Right lung (tissue), 2 donors: ENCODE measurements at regions not wholly inside any gene's neighbourhood (a gene's known extent, or its start where the extent isn't known, plus 50 kb on each side); places are given as distances from the start of the nearest gene placed in this dataset.
A peak's percentile ranks its signal among the peaks of the same experiment; 100 is the strongest.

Experiments used
- DNase-seq, 2 donors: peaks; one replicate each; pipeline ENCODE4 v3.0.0-alpha.2; 2013

- DNase-seq: no peak
These were observed 89.4 kb downstream of the FOXB1 start for GRCh38 chr15:60093273-60094067.

GRCh38 chr15:60095711-60096110 is 91.6 kb downstream of the FOXB1 start:
- no peak for DNase-seq

DNA sequence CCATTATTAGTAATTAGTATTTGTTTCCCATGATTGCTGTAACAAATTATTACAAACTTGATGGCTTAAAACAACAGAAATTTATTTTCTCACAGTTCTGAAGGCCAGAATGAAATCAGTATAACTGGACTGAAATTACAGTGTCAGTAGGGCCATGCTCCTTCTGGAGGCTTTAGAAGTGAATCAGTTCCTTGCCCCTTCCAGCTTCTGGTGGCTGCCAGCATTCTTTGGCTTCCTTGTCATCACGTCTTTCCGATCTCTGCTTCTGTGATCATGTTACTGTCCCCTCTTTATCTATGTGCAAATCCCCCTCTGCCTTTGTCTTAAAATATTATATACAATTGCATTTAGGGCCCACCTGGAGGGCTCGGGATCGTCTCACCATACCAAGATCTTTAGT is 92.0 kb downstream of the FOXB1 start:
- DNase-seq: no peak

DNA sequence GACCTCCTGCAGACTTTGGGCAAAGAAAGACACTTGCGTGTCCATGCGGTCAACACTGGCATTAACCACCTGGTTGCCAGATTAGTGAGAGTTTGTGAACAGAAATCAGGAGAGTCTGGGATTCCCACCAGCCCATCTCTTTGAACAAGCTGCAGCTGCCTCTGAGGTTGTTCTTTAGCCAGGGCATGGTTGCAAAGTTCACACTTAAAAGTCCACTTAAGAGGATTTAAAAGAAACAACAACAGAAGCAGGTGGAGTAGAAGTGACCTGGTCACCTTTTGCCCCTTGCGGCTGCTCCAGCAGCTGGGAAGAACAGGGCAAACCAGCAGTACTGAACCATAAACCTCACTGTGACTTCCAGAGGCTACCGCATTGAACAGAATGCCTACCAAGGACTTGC is 97.3 kb downstream of the FOXB1 start:
- DNase-seq: no peak

GRCh38 chr15:60102748-60103147 is 98.6 kb downstream of the FOXB1 start:
- DNase-seq: no peak

- no peak for DNase-seq
These were observed 106.8 kb downstream of the FOXB1 start for GRCh38 chr15:60110909-60111308.

DNA sequence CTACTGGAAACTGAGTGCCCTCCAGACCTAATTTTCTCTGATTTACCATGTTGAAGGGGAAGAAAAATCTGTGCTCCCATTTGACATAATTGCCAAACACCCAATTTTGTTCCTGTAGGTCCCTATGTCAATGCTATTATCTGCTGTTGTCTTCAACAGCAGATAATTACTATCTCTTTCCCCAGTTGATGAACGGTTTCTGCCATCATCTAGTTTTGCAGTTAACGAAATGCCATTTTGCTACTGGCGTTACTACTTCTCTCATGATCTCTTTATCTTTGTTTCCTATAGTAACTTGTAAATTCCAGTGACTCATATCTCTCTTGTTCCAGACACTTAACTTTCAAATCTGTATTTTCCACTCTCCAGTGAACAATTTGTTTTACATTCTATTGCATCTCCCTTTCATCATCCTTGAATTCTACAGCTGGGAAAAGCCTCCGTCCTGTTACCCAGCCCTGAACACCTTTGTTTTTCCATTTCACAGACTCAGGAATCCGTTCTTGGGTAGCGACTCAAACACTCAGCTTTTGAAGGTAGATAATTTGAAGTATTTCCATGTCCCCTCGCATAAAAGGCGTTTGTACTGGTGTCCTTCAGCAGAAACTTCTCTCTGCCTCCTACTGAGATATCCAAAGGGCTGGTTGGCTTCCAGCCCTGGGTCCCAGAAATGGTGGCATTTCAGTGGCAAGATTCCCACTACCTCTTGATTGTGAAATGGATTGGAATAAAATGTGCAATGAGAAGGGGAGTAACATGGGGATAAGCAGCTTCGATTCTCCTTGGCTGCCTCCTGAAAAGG is 111.7 kb downstream of the FOXB1 start:
- DNase-seq: no peak

- DNase-seq: no peak
These were observed 112.5 kb downstream of the FOXB1 start for GRCh38 chr15:60116456-60117089.

GRCh38 chr15:60118146-60118545 is 114.0 kb downstream of the FOXB1 start:
- DNase-seq: no peak

DNA sequence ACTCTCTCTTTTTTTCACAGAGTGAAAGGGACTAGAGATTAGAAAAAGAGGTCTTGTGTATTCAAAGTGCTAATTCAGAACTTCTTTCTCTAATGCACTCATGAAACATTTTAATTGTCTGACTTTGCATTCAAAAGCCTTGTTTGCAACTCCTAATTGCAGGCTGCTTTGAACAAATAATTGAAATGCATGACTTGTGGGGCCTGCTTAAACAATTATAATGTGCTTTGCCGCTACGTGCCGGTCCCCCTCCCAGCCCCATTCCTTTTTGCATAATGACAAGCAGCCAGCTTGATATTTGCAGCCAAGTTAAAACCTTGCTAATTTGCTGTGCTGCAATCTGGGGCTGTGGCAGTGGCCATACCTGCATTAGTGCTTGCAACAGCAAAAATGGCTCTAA is 114.5 kb downstream of the FOXB1 start:
- DNase-seq: no peak

DNA sequence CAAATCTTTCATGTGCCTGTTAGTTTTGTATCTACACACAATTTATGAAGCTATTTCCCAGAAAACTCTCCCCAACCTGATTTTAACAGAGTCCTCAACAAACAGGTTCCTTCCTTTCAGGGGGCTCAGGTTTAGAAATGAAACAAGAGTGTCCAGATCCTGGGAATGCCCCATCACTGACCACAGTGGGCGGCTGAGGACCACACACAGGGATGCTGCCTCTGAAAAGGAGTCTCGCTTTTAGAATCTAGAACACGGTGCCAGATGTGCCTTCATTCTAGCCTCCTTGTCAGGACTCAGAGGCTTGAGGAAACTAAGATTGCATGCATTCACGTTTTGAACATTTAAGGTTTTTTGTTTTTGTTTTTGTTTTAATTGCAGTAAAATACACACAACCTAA is 115.0 kb downstream of the FOXB1 start:
- DNase-seq: no peak

DNA sequence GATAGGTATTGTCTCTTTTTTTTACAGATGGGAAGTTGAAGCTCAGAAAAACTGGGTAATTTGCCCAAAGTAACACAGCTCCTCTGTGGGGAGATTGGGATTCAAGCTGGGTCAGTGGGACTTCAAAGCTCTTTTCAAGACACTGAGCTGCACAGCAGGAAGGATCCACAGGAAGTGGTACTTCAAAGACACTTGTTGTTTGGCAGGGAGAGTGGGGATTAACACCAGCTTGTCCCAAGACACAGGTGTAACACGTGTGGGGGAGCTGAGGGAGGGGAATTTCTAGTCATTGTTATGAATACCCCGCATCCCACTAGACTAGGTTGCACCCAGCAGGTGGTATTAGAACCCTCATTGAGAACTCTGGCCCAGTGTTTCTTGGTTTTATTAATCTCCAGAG is 116.0 kb downstream of the FOXB1 start:
- no peak for DNase-seq

- no peak for DNase-seq
These were observed 117.7 kb downstream of the FOXB1 start for GRCh38 chr15:60121845-60122244.

GRCh38 chr15:60122691-60123090 is 118.6 kb downstream of the FOXB1 start:
- no peak for DNase-seq

- no peak for DNase-seq
These were observed 120.5 kb downstream of the FOXB1 start for GRCh38 chr15:60124460-60125070.

DNA sequence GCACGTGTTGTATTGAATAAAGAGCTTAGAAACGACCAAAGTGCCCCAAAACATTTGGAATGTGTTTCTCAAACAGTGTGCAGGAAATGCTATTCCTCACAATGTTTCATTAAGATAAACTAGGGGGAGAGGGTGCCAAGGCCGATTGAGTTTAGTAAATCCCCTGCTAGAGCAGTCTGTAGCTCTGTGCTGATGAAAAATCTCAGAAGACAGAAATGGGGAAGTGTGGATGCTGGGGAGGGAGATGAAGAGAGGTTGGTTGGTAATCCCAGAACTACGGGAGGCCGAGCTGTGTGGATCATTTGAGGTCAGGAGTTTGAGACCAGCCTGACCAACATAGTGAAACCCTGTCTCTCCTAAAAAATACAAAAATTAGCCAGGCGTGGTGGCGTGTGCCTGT is 121.2 kb downstream of the FOXB1 start:
- no peak for DNase-seq

DNA sequence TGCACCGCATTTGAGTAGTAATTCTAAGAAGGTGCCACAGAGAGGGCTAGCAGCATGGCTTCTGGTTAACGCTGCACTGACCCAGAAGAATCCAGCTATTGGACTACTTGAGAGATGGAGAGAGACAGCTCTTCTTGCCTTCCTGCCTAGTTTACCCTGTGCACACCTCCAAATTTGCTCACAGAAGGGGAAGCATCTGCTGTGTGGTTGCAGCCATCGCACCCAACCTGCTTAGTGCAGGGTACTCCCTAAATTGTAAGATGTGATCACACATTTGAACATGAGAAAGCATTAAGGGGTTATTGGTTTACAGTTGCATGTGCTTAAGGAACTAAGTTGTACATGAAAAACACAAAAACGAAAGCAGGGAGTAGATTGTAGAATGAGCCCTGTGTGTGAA is 122.1 kb downstream of the FOXB1 start:
- no peak for DNase-seq

DNA sequence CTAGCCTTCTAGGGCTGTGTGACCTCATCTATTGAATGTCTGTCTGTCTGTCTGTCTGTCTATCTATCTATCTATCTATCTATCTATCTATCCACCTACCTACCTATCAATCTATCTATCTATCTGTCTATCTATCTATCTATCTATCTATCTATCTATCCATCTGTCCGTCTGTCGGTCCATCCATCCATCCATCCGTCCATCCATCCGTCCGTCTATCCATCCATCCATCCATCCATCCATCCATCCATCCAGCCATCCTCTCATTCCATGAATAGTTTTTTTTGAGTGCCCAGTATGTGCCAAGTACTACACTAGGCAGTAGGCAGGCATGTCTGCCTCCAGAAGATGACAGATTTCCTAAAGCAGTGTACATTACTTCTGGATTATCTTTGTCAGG is 122.5 kb downstream of the FOXB1 start:
- no peak for DNase-seq

- peak in 1 of 2 donors; percentile 10 for DNase-seq
These were observed 123.9 kb downstream of the FOXB1 start for GRCh38 chr15:60128000-60128376.

GRCh38 chr15:60128710-60129109 is 124.6 kb downstream of the FOXB1 start:
- no peak for DNase-seq

GRCh38 chr15:60130398-60130797 is 126.3 kb downstream of the FOXB1 start:
- DNase-seq: no peak

DNA sequence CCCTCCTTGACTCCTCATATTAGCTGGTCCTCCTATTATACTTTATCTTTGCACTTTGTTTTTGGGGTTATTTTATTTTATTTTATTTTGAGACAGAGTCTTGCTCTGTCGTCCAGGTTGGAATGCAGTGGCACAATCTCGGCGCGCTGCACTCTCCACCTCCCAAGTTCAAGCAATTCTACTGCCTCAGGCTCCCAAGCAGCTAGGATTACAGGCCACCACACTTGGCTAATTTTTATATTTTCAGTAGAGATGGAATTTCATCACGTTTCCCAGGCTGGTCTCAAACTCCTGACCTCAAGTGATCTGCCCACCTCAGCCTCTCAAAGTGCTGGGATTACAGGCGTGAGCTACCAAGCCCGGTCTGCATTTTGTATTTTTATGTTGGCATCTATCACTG is 126.7 kb downstream of the FOXB1 start:
- DNase-seq: no peak

- DNase-seq: no peak
These were observed 130.5 kb downstream of the FOXB1 start for GRCh38 chr15:60134609-60135008.
